B cell (primary cell): ENCODE measurements at regions not wholly inside any gene's neighbourhood (a gene's known extent, or its start where the extent isn't known, plus 50 kb on each side); places are given as distances from the start of the nearest gene placed in this dataset.

Source experiments
- CTCF ChIP-seq: fragments of 200-600 bp; IDR thresholded peaks from one replicate; pipeline ENCODE4 v1.8.0; 2022; ENCODE audit warnings: antibody characterized with exemption, mild to moderate bottlenecking
- EZH2 ChIP-seq: IDR thresholded peaks from 2 replicates; pipeline ENCODE4 v1.6.1; 2012; ENCODE audit warnings: borderline replicate concordance, low read depth, mild to moderate bottlenecking, moderate library complexity, low read length; ENCODE audit not compliant: insufficient read depth, poor library complexity, severe bottlenecking

- TF ChIP-seq CTCF: no peak
- no peak for TF ChIP-seq EZH2
Measured at GRCh38 chr7:125644109-125644508, 714.5 kb upstream of the POT1 start.
